Adrenal gland (tissue), 5 donors: ENCODE measurements at regions not wholly inside any gene's neighbourhood (a gene's known extent, or its start where the extent isn't known, plus 50 kb on each side); places are given as distances from the start of the nearest gene placed in this dataset.

Source experiments
- POLR2A ChIP-seq, 2 donors: fragments of 450-650 bp; IDR thresholded peaks; one replicate each; pipeline ENCODE4 v1.6.1; 2017; ENCODE audit warnings: antibody characterized with exemption in 2 of 2, mild to moderate bottlenecking in 2 of 2, moderate library complexity in 1 of 2
- TF ChIP-seq, protein P1 (sequence below), 6 experiments: fragments of 450-650 bp in 4 of 6; fragments of 200-600 bp in 2 of 6; sonication (generic) in 1 of 6; IDR thresholded peaks; 1 replicate in 5 of 6; 2 replicates in 1 of 6; pipeline versions ENCODE4 v1.5.1 to v1.8.0; 2016 to 2021; ENCODE audit warnings: antibody characterized with exemption in 6 of 6, mild to moderate bottlenecking in 2 of 6, moderate library complexity in 1 of 6
- donor health status: DM: no; HTN: no; CAD: no.

DNA sequence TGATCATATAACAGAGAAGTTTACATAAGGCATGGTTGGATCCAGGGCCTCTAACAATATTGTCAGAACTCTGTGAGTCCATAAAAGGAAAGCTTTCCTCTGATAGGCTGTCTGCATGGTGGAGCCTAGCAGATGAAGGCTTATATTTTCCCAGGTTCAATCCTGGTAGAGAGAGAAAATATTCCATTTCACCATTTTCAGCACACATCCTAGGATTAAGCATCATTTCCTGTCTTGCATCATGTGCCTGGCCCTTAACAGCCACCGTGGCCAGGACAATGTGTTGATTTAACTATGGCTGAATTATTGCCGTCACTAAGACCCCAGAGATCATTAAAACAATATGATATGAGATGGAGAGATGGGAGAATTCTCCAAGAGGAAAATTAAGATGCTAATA lies 90.9 kb upstream of the GRIA1 start:
- TF ChIP-seq, protein P1, sequence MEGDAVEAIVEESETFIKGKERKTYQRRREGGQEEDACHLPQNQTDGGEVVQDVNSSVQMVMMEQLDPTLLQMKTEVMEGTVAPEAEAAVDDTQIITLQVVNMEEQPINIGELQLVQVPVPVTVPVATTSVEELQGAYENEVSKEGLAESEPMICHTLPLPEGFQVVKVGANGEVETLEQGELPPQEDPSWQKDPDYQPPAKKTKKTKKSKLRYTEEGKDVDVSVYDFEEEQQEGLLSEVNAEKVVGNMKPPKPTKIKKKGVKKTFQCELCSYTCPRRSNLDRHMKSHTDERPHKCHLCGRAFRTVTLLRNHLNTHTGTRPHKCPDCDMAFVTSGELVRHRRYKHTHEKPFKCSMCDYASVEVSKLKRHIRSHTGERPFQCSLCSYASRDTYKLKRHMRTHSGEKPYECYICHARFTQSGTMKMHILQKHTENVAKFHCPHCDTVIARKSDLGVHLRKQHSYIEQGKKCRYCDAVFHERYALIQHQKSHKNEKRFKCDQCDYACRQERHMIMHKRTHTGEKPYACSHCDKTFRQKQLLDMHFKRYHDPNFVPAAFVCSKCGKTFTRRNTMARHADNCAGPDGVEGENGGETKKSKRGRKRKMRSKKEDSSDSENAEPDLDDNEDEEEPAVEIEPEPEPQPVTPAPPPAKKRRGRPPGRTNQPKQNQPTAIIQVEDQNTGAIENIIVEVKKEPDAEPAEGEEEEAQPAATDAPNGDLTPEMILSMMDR (IDR thresholded peaks at IDR 0.05) = no peak
- TF ChIP-seq POLR2A (IDR thresholded peaks at IDR 0.05) = no peak
